Fibroblast of upper back skin (primary cell): ENCODE measurements at regions not wholly inside any gene's neighbourhood (a gene's known extent, or its start where the extent isn't known, plus 50 kb on each side); places are given as distances from the start of the nearest gene placed in this dataset.
"Not testable (repeated sequence)": the region's sequence is repeated elsewhere in the genome, so short reads cannot be mapped to it uniquely, and the experiment has no call there.

Source experiments
- DNase-seq: peaks from one replicate; pipeline ENCODE4 v3.0.0-alpha.2; 2013

- no peak for DNase-seq
These were observed 217.5 kb upstream of the NMUR2 start for GRCh38 chr5:152622628-152623027.

- DNase-seq = no peak
These were observed 218.9 kb upstream of the NMUR2 start for GRCh38 chr5:152623951-152624350.

- no peak for DNase-seq
These were observed 220.6 kb upstream of the NMUR2 start for GRCh38 chr5:152625696-152626095.

GRCh38 chr5:152631221-152631620 lies 226.1 kb upstream of the NMUR2 start:
- DNase-seq = no peak

- no peak for DNase-seq
These were observed 227.3 kb upstream of the NMUR2 start for GRCh38 chr5:152632360-152632759.

- DNase-seq = no peak
These were observed 229.5 kb upstream of the NMUR2 start for GRCh38 chr5:152634586-152634985.

GRCh38 chr5:152638996-152639552 lies 234.0 kb upstream of the NMUR2 start:
- DNase-seq = peak; percentile 18

- no peak for DNase-seq
These were observed 237.1 kb upstream of the NMUR2 start for GRCh38 chr5:152641970-152642805.

- no peak for DNase-seq
These were observed 237.8 kb upstream of the NMUR2 start for GRCh38 chr5:152642880-152643279.

GRCh38 chr5:152644029-152644728 lies 239.1 kb upstream of the NMUR2 start:
- DNase-seq = no peak

GRCh38 chr5:152649609-152650008 lies 244.5 kb upstream of the NMUR2 start:
- peak; percentile 6 for DNase-seq

- DNase-seq = no peak
These were observed 245.3 kb upstream of the NMUR2 start for GRCh38 chr5:152650413-152650812.

- not testable (repeated sequence) for DNase-seq
These were observed 254.4 kb upstream of the NMUR2 start for GRCh38 chr5:152659470-152659869.

GRCh38 chr5:152673601-152674000 lies 268.5 kb upstream of the NMUR2 start:
- DNase-seq = peak; percentile 13

GRCh38 chr5:152674403-152674802 lies 269.3 kb upstream of the NMUR2 start:
- DNase-seq = no peak

- DNase-seq = no peak
These were observed 271.1 kb upstream of the NMUR2 start for GRCh38 chr5:152676196-152676595.

GRCh38 chr5:152683205-152683604 lies 278.1 kb upstream of the NMUR2 start:
- no peak for DNase-seq

- no peak for DNase-seq
These were observed 281.9 kb upstream of the NMUR2 start for GRCh38 chr5:152686931-152687330.

- DNase-seq = peak; percentile 97
These were observed 283.6 kb upstream of the NMUR2 start for GRCh38 chr5:152688561-152689249.

- DNase-seq = no peak
These were observed 284.2 kb upstream of the NMUR2 start for GRCh38 chr5:152689250-152689711.

- no peak for DNase-seq
These were observed 289.2 kb upstream of the NMUR2 start for GRCh38 chr5:152694231-152694630.

GRCh38 chr5:152701305-152701949 lies 296.3 kb upstream of the NMUR2 start:
- no peak for DNase-seq

GRCh38 chr5:152704286-152704685 lies 299.2 kb upstream of the NMUR2 start:
- DNase-seq = no peak
